ENCODE measurements at regions not wholly inside any gene's neighbourhood (a gene's known extent, or its start where the extent isn't known, plus 50 kb on each side); places are given as distances from the start of the nearest gene placed in this dataset.

- Histone ChIP-seq H3K4me3 (ENCODE audit: severe bottlenecking) (no peak overlapping the region), H3K27ac (ENCODE audit: poor library complexity, severe bottlenecking) (no peak overlapping the region), H3K4me1 (ENCODE audit: insufficient read depth, poor library complexity, severe bottlenecking) (no peaks in the 10 kb centered on the region), H3K36me3 (ENCODE audit: low read depth) (no peaks in the 10 kb centered on the region), H3K27me3 (ENCODE audit: insufficient read depth, poor library complexity, severe bottlenecking) (no peaks in the 10 kb centered on the region), H3K9me3 (ENCODE audit: severe bottlenecking) (no peaks in the 10 kb centered on the region)
- TF ChIP-seq, protein P1, sequence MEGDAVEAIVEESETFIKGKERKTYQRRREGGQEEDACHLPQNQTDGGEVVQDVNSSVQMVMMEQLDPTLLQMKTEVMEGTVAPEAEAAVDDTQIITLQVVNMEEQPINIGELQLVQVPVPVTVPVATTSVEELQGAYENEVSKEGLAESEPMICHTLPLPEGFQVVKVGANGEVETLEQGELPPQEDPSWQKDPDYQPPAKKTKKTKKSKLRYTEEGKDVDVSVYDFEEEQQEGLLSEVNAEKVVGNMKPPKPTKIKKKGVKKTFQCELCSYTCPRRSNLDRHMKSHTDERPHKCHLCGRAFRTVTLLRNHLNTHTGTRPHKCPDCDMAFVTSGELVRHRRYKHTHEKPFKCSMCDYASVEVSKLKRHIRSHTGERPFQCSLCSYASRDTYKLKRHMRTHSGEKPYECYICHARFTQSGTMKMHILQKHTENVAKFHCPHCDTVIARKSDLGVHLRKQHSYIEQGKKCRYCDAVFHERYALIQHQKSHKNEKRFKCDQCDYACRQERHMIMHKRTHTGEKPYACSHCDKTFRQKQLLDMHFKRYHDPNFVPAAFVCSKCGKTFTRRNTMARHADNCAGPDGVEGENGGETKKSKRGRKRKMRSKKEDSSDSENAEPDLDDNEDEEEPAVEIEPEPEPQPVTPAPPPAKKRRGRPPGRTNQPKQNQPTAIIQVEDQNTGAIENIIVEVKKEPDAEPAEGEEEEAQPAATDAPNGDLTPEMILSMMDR (IDR thresholded peaks at IDR 0.05; ENCODE audit: poor library complexity, severe bottlenecking), result no peak
- DNase-seq (ENCODE audit: low spot score), result no peak
- ATAC-seq (ENCODE audit: low read depth), result no peak
These were observed 53.8 kb upstream of the VCX start for GRCh38 chrX:7789200-7789599.

- TF ChIP-seq, protein P1 (IDR thresholded peaks at IDR 0.05; ENCODE audit: poor library complexity, severe bottlenecking), result no peak
- Histone ChIP-seq H3K4me1 (ENCODE audit: insufficient read depth, poor library complexity, severe bottlenecking) (no peaks in the 10 kb centered on the region), H3K27me3 (ENCODE audit: insufficient read depth, poor library complexity, severe bottlenecking) (no peaks in the 10 kb centered on the region), H3K27ac (ENCODE audit: poor library complexity, severe bottlenecking) (no peak overlapping the region), H3K4me3 (ENCODE audit: severe bottlenecking) (no peak overlapping the region), H3K36me3 (ENCODE audit: low read depth) (no peaks in the 10 kb centered on the region), H3K9me3 (ENCODE audit: severe bottlenecking) (no peaks in the 10 kb centered on the region)
- DNase-seq (ENCODE audit: low spot score), result no peak
- no peak for ATAC-seq (ENCODE audit: low read depth)
These were observed 54.6 kb upstream of the VCX start for GRCh38 chrX:7788334-7788733.

DNA sequence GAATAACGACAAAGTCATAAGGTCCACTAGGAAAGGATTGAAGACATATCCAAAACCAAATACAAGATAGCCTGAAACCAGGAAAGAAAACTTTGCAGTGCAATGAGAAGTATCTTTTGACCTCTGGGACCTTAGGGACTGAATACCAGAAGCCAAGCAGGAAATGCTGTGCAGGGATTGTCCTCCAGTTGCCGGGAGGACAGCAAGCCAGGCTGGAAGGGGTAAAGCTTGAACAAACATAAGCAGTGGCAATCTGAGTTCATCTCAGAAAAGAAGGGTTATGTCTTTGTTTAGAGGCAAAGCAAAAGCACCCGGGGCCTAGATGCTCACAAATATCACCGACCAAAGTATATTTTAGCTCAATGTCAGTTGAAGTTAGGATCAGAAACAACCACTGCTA lies 55.3 kb upstream of the VCX start:
- Histone ChIP-seq H3K9me3 (ENCODE audit: severe bottlenecking) (no peaks in the 10 kb centered on the region), H3K27ac (ENCODE audit: poor library complexity, severe bottlenecking) (no peak overlapping the region), H3K4me3 (ENCODE audit: severe bottlenecking) (no peak overlapping the region), H3K27me3 (ENCODE audit: insufficient read depth, poor library complexity, severe bottlenecking) (no peaks in the 10 kb centered on the region), H3K36me3 (ENCODE audit: low read depth) (no peaks in the 10 kb centered on the region), H3K4me1 (ENCODE audit: insufficient read depth, poor library complexity, severe bottlenecking) (no peaks in the 10 kb centered on the region)
- DNase-seq (ENCODE audit: low spot score) (no peak), ATAC-seq (ENCODE audit: low read depth) (no peak)
- TF ChIP-seq, protein P1 (IDR thresholded peaks at IDR 0.05; ENCODE audit: poor library complexity, severe bottlenecking), result no peak

GRCh38 chrX:7784580-7784979 lies 58.4 kb upstream of the VCX start:
- Histone ChIP-seq H3K4me1 (ENCODE audit: insufficient read depth, poor library complexity, severe bottlenecking) (no peaks in the 10 kb centered on the region), H3K27me3 (ENCODE audit: insufficient read depth, poor library complexity, severe bottlenecking) (no peaks in the 10 kb centered on the region)
- TF ChIP-seq, protein P1 (IDR thresholded peaks at IDR 0.05; ENCODE audit: poor library complexity, severe bottlenecking), result no peak

GRCh38 chrX:7779644-7780043 lies 63.3 kb upstream of the VCX start:
- ATAC-seq (ENCODE audit: low read depth), result no peak
- Histone ChIP-seq H3K4me1 (ENCODE audit: insufficient read depth, poor library complexity, severe bottlenecking) (no peaks in the 10 kb centered on the region), H3K9me3 (ENCODE audit: severe bottlenecking) (no peaks in the 10 kb centered on the region), H3K27me3 (ENCODE audit: insufficient read depth, poor library complexity, severe bottlenecking) (no peaks in the 10 kb centered on the region), H3K4me3 (ENCODE audit: severe bottlenecking) (no peak overlapping the region), H3K36me3 (ENCODE audit: low read depth) (no peaks in the 10 kb centered on the region), H3K27ac (ENCODE audit: poor library complexity, severe bottlenecking) (no peak overlapping the region)
- DNase-seq (ENCODE audit: low spot score), result no peak
- TF ChIP-seq, protein P1 (IDR thresholded peaks at IDR 0.05; ENCODE audit: poor library complexity, severe bottlenecking), result no peak

More at GRCh38 chrX:7784580-7784979, 58.4 kb upstream of the VCX start:
- H3K4me3 ChIP-seq (ENCODE audit: severe bottlenecking), result no peak overlapping the region
- DNase-seq (ENCODE audit: low spot score), result no peak
- no peaks in the 10 kb centered on the region for H3K9me3 ChIP-seq (ENCODE audit: severe bottlenecking)
- no peak for ATAC-seq (ENCODE audit: low read depth)
- H3K36me3 ChIP-seq (ENCODE audit: low read depth), result no peaks in the 10 kb centered on the region
- H3K27ac ChIP-seq (ENCODE audit: poor library complexity, severe bottlenecking), result no peak overlapping the region

All from RWPE2 (cell line).